ENCODE measurements at regions not wholly inside any gene's neighbourhood (a gene's known extent, or its start where the extent isn't known, plus 50 kb on each side); places are given as distances from the start of the nearest gene placed in this dataset.
"Not testable (repeated sequence)": the region's sequence is repeated elsewhere in the genome, so short reads cannot be mapped to it uniquely, and the experiment has no call there.

DNA sequence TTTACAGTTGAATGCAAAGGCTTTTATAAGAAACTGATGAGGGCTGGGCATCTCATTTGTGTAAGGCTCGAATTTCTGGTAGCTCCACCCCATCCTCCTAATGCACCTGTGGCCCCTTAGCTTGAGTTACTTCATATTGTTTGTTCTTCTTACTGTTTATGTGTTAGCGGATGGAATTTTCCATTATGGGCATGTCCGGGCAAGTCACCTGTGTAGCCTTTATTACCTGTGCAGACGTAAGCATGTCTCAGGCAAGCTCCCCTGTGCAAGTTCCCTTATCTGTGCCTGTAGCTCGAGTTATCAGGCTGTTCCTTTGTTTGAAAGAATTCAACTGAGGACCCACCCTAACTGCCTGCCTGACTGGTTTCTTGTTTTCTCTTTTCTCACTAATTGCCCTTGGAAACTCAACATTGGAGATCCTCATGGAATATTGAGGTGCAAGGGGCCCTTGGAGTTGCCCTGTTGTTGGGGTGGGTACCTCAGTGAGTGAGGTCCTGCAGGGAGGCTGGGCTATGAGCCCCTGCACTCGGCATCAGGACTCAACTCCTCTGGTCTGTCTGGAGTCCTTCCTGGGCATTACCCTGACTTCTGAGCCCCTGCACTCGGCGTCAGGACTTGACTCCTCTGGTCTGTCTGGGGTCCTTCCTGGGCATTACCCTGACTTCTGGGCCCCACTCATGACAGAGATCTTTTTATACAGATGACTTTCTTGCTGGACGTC lies 207.9 kb upstream of the SULF2 start:
- DNase-seq = no peak

DNA sequence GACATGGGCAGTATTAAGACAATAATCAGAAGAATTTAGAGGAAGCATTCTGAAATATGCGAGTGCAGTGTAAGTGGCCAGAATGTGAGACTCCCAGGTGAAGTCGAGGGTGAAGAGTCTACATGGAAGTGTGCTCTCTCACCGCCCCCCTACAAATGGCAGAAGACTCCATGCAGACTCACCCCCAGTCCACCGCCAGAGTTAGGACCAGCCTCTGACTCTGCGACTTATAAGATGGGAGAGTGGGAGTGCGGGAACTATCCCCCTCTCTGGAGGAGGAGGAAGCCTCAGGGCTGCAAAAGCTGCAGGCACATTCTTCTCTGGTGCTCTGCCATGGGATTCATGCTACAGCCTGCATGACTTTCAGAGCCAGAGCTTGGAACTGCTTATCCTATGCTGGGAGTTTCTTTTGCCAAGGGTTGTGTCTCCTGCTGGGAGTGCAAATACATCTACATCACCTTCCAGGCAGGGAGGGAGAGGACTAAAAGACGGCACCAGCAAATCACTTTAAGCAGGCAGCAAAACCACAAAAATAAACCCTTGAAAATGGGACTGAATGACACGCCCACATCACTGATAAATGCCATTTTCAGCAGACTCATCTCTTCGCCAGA lies 206.7 kb upstream of the SULF2 start:
- no peak for DNase-seq

DNA sequence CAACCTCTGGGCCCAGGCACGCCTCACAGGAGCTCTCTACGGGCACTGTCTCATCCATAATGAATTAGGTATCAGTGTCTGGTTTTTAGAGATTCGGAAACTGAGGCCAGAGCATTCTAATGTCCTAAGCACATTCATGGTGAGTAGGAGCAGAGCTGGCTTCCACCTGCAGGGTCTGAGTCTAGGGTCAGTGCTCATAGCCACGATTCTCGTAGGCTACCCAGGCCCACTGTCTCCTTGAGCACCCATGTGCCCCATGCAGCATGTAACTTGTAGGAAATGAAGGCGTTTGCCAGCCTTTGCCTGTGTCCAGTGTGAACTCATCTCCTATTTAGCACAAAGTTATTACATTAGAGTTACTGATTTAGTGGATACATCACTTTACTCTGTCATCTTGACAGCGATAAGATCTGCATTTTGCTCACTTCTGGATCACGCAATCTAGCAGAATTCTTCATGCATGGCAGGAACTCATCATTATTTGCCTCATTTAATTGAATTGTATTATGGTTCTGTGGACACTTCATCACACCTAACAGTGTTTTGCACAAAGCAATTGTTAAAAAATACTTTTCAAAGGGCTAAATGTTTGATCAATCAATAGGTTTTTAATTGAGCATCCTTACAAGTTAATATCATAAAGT lies 205.3 kb upstream of the SULF2 start:
- DNase-seq = no peak

DNA sequence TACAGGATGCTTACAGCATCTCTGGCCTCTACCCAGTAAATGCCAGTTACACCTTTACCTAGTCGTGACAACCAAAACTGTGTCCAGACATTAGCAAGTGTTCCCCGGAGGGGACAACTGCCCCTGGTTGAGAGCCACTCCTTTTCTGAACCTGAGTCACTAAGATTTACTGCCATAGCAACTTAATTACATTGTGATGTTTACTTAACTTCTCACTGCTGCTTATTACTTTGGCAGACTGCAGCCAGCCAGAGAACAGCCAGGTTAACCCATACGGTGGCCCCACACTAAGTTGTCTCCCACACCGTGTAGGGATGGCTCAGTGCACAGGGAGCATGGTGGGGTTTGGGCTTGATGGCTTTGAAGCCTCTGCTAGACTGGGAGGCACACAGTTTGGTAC lies 204.7 kb upstream of the SULF2 start:
- DNase-seq = no peak

DNA sequence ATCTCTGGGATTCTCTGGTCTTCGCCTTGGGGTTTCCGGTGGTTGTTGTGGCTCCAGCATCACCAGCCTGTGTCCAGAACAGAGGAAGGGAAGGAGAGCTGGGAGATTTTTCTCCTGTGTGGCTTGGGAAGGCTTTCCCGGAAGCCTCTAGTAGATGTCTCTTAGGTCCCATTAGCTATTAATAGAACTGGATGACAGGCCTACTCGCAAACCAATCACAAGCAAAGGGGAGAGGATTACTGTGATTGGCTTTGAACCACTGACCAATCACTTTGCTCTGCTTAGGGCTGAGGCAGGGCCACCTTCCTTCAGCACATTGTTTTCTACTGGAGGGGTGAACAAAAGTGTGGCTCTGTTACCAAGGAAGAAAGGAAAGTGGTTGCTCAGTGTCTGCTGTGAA lies 203.4 kb upstream of the SULF2 start:
- DNase-seq = no peak

DNA sequence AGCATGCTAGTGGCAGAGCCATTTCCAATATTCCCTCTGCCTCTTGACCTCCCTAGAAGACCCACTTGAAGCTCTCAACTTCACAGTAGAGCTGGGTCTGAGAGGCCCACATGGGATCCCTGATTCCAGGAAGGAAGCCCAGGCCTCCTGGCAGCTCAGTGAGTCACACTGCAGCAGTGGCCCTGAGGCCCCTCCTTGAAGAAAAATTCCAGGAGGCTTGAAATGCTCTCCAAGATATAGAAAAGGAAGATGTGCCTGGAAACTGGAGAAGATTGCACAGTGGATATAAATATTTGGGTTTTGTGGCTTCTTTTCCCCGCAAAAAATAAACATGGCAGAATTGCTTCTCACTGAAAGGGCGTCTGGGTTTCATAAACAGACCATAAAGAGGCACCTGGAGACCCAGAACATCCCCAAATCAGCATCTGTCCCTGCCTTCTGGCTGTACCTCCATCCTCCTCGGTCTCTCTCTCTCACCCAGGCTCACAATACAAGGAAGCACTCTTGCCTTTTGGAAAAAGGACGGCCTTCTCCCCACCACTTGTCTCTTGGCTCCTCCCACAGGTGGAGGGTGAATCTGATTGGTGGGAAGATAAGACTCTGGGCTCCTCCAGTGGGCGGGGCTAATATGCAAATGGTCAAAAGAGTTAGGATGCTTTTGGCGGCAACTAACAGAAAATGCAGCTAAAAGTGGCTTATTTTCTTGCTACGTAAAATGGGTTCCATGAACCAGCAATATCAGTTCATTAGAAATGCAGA lies 200.0 kb upstream of the SULF2 start:
- no peak for DNase-seq

DNA sequence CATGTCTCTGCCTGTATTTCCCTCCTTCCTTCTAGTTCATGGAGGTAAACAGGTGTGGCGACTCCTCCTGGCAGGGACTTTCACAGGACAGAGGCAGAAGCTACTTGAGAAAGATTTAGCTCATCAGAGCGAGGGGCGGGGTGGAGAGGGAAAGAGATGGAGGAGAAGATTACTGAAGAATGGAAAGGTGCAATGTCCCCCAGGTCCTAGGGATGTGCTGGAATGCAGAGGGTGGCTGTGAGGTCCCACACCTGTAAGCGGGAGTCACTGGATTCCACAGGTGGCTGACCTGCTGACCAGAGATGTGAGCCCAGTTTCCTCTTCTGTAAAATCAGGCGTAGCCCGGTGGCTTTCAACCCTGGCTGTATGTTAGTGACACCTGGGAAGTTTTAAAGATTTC lies 199.2 kb upstream of the SULF2 start:
- no peak for DNase-seq

DNA sequence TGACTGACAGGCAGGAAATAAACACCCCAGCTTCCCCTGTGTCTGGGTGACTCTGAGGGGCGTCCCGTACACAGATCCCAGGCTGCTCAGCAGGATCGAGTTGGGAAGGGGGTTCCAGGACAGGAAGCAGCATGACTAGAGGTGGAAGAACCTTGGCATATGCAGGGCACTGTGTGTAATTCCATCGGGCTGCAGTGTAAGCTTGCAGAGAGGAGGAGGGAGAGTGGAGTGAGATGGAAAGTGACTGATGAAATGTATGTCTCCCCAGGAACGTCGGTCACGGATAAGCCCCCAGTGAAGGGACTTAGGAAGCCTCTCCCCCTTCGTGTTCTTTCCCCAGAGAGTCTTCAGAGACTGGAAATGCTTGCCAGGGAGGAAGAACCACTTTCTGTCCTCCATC lies 198.4 kb upstream of the SULF2 start:
- DNase-seq = not testable (repeated sequence)

DNA sequence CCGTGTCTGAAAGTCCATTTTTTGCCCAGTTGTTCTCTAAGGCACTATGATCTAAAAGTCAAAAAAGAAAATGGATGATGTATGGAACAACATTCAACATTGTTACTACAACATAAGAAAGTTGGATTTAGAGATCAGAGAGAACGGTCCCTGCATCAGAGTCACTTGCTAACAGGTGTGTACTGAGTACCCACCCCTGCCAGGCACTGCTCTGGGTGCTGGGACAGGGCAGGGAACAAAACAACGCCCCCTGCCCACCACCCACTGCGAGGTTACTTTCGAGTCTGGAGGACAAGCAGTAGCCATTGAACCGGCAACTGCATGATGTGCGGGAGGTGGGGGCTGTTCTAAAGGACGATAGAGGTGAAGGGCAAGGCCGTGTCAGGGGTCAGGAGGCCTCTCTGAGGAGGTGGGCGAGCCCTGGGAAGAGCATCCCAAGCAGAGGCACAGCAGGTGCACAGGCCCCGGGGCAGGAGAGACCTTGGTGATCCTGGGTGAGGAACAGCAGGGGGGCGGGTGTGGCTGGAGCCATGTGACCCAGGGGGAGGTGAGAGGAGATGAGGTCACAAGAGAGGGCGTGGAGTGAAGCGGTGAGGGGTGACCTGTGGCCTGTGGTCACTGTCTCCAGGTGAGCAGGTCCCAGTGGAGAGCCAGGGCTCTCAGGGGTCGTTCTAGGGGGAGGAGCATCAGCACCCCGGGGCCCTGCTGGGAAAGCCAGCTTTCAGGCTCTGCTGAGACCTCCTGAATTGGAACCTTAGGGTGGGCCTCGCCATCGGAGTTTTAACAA lies 197.5 kb upstream of the SULF2 start:
- DNase-seq = no peak

DNA sequence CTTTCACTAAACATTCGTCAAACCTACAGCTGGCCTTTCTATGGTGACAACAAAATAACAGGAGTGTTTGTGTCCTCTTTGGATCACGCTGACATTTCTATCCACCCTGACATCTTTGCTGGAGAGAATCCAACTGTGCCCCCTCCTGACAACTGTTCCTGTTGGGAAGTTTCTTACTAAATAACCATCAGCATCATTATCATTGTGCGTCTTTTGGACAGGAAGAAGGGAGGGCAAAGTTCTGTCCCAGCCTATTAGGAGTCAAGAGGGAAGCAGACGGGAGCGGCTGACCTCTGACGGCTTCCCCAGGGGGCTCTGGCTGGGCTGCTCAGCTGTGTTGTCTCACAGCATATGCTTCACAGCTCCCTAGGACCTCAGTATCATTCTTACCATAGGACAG lies 195.9 kb upstream of the SULF2 start:
- no peak for DNase-seq

DNA sequence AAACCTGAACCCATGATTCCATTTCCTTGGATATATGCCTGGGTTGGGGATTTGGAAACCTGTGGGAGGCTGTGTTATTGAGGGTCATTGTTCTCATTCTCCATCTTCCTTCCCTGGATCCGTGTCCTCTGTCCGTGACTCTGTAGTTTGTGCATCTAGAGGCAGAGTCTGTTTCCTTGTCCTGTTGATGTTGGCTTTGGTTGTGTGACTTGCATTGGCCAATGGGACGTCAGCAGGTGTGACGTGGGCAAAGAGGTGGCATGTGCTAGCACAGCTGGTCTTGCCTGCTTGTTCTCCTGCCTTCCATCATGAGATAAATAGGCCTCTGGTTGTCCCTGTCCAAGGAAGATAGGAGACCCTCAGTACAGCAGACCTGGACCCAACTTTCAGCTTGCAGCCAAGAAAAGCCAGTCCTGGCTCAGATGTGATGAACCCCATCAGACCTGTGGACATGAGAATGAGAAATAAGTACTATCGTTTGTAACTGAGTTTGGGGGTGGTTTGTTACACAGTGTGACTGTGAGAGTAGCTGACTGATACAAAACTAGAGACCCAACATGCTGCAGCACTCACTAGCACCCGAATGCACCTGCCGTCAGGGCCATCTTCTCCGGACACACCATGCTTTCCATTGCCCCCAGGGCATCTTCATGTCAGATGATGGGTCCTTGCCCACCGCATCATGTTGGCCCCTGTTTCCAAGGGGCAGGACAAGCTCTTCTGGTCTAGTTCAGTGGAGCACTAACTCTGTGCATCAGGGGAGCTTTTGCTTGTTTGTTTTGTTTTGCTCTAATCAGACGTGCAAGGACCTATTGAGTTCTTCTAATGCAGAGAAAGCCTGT lies 195.3 kb upstream of the SULF2 start:
- no peak for DNase-seq

DNA sequence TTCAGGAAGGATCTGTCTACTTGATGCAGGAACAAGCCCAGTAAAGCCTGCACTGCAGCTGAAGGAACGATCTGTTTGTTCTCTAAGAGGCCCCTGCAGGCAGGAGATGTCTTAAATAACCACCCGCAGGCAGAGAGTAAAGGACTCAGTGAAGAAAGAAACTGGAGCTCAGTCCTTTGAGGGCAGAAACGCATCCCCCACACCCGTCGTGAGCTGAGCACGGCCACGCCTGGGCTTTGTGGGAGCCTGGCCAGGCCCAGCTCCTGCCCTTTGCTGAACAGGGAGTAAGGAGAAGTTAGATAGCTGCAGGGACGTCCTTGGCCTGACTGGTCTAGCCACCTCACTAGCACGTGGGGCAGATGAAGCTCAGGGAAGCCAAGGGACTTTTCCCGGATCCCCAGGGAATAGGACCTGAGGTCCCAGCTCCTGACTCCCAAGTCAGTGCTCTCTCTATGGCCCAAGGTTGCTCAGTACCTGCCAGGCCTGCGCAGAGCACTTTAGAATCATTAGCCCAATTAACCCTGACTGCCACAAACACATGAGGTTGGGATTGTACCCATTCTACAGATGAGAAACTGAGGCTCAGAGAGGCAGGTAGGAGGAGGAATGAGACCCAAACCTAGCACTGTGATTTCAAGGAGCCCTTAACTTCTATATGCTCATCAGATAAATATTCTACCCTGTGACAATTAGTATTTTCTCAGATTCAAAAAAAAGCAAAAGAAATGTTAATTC lies 194.2 kb upstream of the SULF2 start:
- not testable (repeated sequence) for DNase-seq

DNA sequence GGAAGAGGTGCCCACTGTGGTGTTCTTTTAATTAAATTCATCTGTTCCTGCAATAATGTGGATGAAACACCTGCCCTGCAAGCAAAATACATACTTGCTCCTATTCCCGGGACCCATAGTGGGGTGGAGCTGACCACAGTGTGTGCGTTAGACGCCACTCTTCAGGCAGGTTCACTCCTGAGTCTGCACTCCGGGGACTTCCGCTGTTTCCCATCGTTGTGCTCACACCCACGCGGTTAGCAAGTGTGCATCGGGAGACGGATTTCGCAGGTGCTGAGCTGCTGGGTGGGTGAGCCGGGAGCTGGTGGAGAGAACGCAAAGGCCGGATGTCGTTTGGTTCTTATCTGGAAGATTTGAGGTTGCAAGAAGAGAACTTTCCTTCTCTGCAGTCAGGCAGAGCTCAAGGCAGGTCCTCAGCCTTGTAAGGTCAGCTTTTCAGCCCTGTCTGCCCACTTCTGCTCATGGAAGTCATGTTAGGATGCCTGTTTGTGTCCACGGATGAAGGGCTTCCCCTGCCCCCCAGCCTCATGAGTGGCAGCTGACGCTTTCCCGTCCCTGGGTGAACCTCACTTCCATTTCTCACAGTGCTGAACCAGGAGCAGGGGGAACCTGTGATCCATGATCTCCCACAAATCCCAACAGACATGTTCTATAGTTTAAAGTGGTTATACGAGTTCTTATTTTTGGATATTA lies 193.3 kb upstream of the SULF2 start:
- not testable (repeated sequence) for DNase-seq

DNA sequence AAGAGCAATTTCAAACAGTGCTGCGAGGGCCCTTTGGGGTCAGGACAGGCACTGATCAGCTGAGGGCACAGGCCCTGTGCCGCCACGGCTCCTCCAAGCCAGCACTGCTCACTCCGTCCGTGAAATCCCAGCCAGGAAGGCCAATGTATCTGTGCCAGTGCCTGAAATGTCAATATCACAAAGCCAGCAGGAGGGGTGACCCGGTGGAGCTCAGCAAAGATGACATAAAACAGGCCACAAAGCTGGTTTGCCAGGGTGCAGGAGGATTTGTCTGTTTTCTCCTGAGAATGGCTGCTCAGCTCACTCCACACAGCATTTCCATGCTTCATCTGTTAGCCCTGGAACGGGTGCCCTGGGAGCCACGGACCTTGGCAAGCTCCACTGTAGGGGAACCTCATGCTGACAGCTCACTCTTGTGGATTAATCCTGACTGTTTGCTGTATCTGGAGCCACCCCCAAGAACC lies 192.5 kb upstream of the SULF2 start:
- not testable (repeated sequence) for DNase-seq

DNA sequence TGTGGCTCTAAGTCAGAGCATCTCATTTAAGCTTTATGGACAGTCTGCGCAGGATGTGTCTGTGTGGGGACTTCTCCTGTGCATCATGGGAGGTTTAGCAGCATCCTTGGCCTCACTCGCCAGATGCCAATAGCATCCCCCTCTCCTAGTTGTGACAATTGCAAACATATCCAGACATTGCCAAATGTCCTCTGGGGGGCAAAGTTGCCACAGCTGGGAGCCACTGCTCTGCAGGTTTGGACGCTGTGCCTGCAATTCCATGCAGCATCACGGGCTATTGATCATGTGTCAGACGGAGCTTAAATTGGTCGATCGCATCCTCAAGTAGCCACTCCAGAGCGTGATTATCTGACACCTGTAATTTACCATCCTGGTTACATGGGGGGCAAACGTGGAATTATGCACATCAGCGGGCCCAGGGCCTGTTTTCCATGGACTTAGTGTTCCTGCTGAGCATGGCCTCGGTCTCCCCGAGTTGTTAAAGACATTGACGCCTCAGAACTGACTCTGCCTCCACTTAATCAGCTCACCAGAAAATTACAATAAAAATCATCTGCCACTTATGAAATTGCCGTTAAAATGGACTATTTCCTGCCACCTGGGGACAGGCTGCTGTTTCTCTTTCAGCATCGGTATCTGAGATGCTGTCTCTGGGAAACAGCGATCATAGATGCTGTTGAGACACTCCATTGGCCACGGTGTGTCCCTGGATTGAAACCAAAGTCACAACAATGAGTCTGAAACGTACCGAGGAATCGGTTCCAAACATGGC lies 191.9 kb upstream of the SULF2 start:
- not testable (repeated sequence) for DNase-seq

DNA sequence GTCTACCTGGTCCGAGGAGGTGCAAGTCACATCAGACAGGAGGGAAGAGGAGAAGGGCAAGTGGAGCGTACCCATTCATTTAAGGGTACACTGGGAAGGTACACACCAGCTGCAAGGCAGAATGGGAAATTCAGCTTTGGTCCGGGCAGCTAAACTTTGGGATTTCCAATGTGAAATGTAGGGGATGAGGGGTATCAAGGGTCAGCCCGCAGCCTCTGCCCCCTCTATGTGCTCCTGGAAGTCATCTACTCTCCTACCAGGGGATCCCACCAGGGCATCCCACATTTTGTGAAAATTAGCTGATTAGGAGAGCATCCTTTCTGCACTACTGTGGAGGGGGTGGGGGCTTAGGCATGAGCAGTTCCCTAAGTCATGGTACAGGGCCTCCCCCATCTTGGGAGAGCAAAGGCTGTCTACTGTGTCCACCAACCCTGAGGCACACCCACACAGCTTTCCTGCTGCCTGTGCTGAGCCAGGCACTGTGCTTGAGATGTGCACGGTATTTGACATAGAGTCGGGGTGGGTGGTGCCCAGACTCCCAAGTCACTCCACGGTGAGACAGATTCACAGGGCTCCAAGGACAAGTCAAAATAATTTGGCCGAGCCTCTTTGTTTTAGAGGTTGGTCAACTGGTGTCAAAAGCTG lies 189.1 kb upstream of the SULF2 start:
- DNase-seq = no peak

DNA sequence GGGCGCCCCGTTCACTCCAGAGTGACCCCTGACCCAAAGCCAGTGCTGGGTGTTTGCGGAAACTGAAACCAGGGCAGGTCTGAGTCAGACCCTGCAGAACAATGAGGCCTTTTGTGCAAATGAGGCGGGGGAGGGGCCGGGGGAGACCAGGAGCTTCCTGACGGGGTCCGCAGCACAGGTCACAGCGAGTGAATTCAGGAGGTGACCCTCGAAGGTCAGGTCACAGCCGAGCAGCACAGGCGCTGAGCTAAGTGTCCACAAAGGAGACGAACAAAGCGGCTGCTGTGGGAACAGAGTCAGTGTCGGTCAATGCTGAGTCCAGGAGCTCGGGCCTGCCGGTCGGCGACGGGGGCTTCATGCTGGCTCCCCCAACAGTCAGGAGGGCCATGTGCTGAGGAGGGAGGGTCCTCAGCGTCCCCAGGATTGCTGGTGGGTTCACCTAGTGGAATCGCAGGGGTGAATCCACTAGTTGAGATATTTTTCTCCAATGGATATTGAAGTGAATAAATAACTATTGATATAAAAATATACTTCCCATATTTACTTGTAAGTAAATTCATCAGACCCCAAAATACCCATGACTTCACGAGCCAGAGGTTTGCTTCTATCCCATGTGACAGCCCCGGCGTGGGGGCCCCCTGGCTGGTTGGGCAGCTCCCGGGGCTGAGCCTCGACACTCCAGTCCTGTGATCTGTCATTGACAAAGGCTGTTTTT lies 188.4 kb upstream of the SULF2 start:
- no peak for DNase-seq

DNA sequence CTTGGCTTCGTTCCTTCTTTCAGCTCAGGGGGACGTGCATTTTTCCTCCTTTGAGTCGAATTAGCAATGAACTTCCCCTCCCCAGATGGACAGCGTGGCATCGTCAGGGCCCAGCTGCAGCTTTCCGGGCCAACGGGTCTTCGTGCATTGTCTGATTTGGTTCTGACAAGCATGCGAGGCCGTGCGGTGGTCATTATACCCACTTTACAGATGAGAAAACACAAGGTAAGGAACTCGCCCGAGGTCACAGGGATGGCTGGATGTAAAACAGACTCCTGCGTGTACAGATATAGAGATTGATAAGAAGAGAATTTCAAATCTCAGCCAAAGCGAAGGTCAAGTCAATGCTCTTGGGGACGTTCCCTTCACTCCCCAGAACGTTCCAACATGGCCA lies 187.6 kb upstream of the SULF2 start:
- DNase-seq = no peak
